ENCODE measurements at regions not wholly inside any gene's neighbourhood (a gene's known extent, or its start where the extent isn't known, plus 50 kb on each side); places are given as distances from the start of the nearest gene placed in this dataset.

DNA sequence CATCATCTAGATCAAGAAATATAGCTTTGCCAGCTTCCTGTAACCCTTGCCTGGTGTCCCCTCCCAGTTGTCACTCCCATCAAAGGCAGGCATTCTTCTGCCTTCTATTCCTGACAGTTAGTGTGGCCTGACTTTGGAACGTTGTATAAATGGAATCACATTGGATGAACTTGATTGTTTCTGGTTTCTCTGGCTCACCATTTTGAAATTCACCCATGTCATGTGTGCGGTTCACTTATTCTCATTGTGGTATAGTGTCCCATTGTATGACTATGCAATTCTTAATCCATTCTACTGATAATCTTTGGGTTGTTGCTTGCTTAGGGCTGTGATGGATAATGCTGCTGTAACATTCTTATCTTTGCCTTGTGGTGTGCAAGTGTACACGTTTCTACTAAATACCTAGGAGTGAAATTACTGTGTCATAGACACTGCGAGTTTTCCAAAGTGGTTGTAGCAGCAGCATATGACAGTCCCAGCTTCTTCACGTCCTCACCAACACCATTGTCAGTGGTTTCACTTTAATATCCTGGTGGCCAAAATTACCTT lies 73.2 kb downstream of the VEGFA start (continued):
- TF ChIP-seq, protein P1, sequence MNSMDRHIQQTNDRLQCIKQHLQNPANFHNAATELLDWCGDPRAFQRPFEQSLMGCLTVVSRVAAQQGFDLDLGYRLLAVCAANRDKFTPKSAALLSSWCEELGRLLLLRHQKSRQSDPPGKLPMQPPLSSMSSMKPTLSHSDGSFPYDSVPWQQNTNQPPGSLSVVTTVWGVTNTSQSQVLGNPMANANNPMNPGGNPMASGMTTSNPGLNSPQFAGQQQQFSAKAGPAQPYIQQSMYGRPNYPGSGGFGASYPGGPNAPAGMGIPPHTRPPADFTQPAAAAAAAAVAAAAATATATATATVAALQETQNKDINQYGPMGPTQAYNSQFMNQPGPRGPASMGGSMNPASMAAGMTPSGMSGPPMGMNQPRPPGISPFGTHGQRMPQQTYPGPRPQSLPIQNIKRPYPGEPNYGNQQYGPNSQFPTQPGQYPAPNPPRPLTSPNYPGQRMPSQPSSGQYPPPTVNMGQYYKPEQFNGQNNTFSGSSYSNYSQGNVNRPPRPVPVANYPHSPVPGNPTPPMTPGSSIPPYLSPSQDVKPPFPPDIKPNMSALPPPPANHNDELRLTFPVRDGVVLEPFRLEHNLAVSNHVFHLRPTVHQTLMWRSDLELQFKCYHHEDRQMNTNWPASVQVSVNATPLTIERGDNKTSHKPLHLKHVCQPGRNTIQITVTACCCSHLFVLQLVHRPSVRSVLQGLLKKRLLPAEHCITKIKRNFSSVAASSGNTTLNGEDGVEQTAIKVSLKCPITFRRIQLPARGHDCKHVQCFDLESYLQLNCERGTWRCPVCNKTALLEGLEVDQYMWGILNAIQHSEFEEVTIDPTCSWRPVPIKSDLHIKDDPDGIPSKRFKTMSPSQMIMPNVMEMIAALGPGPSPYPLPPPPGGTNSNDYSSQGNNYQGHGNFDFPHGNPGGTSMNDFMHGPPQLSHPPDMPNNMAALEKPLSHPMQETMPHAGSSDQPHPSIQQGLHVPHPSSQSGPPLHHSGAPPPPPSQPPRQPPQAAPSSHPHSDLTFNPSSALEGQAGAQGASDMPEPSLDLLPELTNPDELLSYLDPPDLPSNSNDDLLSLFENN (IDR thresholded peaks at IDR 0.05; ENCODE audit: low read depth in 2 of 2, low read length in 2 of 2) = no peak
- TF ChIP-seq ZNF668 (CRISPR knock-in tag; IDR thresholded peaks at IDR 0.05) (no peak), CCAR2 (IDR thresholded peaks at IDR 0.05; ENCODE audit: low read depth, low read length) (no peak), RBM17 (IDR thresholded peaks at IDR 0.05; ENCODE audit: borderline replicate concordance, low read depth, low read length) (no peak), HDAC8 (tag; IDR thresholded peaks at IDR 0.05) (no peak), MAFG (tag; conservative IDR thresholded peaks at IDR 0.05) (peak; percentile 97), MAZ (CRISPR knock-in tag; conservative IDR thresholded peaks at IDR 0.05 in 1 of 2, IDR thresholded peaks at IDR 0.05 in 1 of 2) (no peak), PRPF4 (IDR thresholded peaks at IDR 0.05; ENCODE audit: insufficient read depth, low read depth, low read length, poor library complexity, severe bottlenecking) (no peak), GTF2B (IDR thresholded peaks at IDR 0.05; ENCODE audit: extremely low read depth, insufficient read length) (no peak), ESRRA (IDR thresholded peaks at IDR 0.05; ENCODE audit: borderline replicate concordance, low read depth) (peak; percentile 91), KLF13 (tag; IDR thresholded peaks at IDR 0.05; ENCODE audit: borderline replicate concordance, low read depth) (no peak)
- TF ChIP-seq, protein P2, sequence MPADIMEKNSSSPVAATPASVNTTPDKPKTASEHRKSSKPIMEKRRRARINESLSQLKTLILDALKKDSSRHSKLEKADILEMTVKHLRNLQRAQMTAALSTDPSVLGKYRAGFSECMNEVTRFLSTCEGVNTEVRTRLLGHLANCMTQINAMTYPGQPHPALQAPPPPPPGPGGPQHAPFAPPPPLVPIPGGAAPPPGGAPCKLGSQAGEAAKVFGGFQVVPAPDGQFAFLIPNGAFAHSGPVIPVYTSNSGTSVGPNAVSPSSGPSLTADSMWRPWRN (IDR thresholded peaks at IDR 0.05; ENCODE audit: low read depth) = peak; percentile 86; the same call in 1 of the 2 replicates
- TF ChIP-seq, protein P3, sequence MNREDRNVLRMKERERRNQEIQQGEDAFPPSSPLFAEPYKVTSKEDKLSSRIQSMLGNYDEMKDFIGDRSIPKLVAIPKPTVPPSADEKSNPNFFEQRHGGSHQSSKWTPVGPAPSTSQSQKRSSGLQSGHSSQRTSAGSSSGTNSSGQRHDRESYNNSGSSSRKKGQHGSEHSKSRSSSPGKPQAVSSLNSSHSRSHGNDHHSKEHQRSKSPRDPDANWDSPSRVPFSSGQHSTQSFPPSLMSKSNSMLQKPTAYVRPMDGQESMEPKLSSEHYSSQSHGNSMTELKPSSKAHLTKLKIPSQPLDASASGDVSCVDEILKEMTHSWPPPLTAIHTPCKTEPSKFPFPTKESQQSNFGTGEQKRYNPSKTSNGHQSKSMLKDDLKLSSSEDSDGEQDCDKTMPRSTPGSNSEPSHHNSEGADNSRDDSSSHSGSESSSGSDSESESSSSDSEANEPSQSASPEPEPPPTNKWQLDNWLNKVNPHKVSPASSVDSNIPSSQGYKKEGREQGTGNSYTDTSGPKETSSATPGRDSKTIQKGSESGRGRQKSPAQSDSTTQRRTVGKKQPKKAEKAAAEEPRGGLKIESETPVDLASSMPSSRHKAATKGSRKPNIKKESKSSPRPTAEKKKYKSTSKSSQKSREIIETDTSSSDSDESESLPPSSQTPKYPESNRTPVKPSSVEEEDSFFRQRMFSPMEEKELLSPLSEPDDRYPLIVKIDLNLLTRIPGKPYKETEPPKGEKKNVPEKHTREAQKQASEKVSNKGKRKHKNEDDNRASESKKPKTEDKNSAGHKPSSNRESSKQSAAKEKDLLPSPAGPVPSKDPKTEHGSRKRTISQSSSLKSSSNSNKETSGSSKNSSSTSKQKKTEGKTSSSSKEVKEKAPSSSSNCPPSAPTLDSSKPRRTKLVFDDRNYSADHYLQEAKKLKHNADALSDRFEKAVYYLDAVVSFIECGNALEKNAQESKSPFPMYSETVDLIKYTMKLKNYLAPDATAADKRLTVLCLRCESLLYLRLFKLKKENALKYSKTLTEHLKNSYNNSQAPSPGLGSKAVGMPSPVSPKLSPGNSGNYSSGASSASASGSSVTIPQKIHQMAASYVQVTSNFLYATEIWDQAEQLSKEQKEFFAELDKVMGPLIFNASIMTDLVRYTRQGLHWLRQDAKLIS (CRISPR knock-in tag; IDR thresholded peaks at IDR 0.05) = 0 out of 2 replicates have a peak, but pooled peaks have one; percentile 64
- TF ChIP-seq, protein P4, sequence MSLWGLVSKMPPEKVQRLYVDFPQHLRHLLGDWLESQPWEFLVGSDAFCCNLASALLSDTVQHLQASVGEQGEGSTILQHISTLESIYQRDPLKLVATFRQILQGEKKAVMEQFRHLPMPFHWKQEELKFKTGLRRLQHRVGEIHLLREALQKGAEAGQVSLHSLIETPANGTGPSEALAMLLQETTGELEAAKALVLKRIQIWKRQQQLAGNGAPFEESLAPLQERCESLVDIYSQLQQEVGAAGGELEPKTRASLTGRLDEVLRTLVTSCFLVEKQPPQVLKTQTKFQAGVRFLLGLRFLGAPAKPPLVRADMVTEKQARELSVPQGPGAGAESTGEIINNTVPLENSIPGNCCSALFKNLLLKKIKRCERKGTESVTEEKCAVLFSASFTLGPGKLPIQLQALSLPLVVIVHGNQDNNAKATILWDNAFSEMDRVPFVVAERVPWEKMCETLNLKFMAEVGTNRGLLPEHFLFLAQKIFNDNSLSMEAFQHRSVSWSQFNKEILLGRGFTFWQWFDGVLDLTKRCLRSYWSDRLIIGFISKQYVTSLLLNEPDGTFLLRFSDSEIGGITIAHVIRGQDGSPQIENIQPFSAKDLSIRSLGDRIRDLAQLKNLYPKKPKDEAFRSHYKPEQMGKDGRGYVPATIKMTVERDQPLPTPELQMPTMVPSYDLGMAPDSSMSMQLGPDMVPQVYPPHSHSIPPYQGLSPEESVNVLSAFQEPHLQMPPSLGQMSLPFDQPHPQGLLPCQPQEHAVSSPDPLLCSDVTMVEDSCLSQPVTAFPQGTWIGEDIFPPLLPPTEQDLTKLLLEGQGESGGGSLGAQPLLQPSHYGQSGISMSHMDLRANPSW (CRISPR knock-in tag; IDR thresholded peaks at IDR 0.05) = no peak

Measured in K562 (cell line).